HG03103 (cell line): ENCODE measurements at regions not wholly inside any gene's neighbourhood (a gene's known extent, or its start where the extent isn't known, plus 50 kb on each side); places are given as distances from the start of the nearest gene placed in this dataset.

ENCODE experiments used
- ATAC-seq: cut with Tn5 transposase; IDR thresholded peaks from one replicate; pipeline ENCODE4 v1.9.1; 2021; ENCODE audit warnings: low read depth; ENCODE audit not compliant: unreplicated experiment

- ATAC-seq = no peak
Measured at GRCh38 chr12:76259660-76260389, 88.4 kb downstream of the BBS10 start.

GRCh38 chr12:76259106-76259505, 89.1 kb downstream of the BBS10 start:
- no peak for ATAC-seq

- ATAC-seq = no peak
Measured at GRCh38 chr12:76256904-76257303, 91.3 kb downstream of the BBS10 start.

GRCh38 chr12:76256321-76256720, 91.9 kb downstream of the BBS10 start:
- no peak for ATAC-seq

GRCh38 chr12:76255692-76256091, 92.5 kb downstream of the BBS10 start:
- no peak for ATAC-seq

- ATAC-seq = no peak
Measured at GRCh38 chr12:76255281-76255680, 92.9 kb downstream of the BBS10 start.

- no peak for ATAC-seq
Measured at GRCh38 chr12:76252031-76252430, 96.2 kb downstream of the BBS10 start.

- no peak for ATAC-seq
Measured at GRCh38 chr12:76250256-76250655, 98.0 kb downstream of the BBS10 start.

- ATAC-seq = no peak
Measured at GRCh38 chr12:76249501-76249900, 98.7 kb downstream of the BBS10 start.

GRCh38 chr12:76247992-76248391, 100.2 kb downstream of the BBS10 start:
- no peak for ATAC-seq

GRCh38 chr12:76247026-76247646, 101.1 kb downstream of the BBS10 start:
- no peak for ATAC-seq

- ATAC-seq = no peak
Measured at GRCh38 chr12:76246611-76247010, 101.6 kb downstream of the BBS10 start.

GRCh38 chr12:76244300-76244699, 103.9 kb downstream of the BBS10 start:
- ATAC-seq = no peak

GRCh38 chr12:76242813-76243550, 105.2 kb downstream of the BBS10 start:
- no peak for ATAC-seq

GRCh38 chr12:76241371-76241770, 106.8 kb downstream of the BBS10 start:
- no peak for ATAC-seq

- no peak for ATAC-seq
Measured at GRCh38 chr12:76240281-76240680, 107.9 kb downstream of the BBS10 start.

- ATAC-seq = no peak
Measured at GRCh38 chr12:76238688-76239087, 109.5 kb downstream of the BBS10 start.

GRCh38 chr12:76237086-76237701, 111.0 kb downstream of the BBS10 start:
- no peak for ATAC-seq

GRCh38 chr12:76236640-76237039, 111.6 kb downstream of the BBS10 start:
- ATAC-seq = no peak

GRCh38 chr12:76234741-76235140, 113.5 kb downstream of the BBS10 start:
- ATAC-seq = no peak

- no peak for ATAC-seq
Measured at GRCh38 chr12:76232013-76232412, 116.2 kb downstream of the BBS10 start.
